GM19372 (cell line): ENCODE measurements at regions not wholly inside any gene's neighbourhood (a gene's known extent, or its start where the extent isn't known, plus 50 kb on each side); places are given as distances from the start of the nearest gene placed in this dataset.

Experiments
- ATAC-seq: cut with Tn5 transposase; IDR thresholded peaks from one replicate; pipeline ENCODE4 v1.9.1; 2021; ENCODE audit warnings: mild to moderate bottlenecking, low read depth, moderate library complexity; ENCODE audit not compliant: unreplicated experiment

DNA sequence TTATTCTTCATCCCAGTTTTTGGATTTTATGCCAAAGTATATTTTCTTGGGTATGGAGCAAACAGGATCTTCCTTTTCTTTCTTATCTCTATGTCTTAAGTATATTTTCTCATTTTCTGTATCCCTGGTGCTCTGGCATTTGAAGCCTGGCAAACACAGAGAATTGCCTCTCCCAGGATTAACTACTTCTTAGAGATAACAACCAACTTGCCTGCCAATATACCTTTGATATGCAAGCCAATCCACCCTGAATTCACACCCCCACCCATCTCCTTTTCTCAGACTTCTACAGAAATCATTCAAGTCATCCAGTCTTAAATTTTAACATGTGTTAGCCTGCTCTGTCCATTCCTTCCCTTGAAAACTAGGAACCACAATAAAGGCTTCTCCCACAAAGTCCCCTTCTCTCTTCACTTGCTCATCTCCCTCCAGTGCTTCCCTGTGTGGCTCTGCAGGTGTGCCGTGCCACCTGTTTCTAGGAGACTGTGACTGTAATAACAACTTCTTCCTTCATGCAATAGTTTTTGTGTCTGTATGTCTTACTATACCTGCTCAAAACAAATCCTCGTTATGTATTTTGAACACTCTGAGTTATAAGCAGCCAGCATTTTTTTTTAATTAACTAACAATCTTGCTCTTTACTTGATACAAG, 649.7 kb upstream of the RIOK2 start:
- no peak for ATAC-seq

DNA sequence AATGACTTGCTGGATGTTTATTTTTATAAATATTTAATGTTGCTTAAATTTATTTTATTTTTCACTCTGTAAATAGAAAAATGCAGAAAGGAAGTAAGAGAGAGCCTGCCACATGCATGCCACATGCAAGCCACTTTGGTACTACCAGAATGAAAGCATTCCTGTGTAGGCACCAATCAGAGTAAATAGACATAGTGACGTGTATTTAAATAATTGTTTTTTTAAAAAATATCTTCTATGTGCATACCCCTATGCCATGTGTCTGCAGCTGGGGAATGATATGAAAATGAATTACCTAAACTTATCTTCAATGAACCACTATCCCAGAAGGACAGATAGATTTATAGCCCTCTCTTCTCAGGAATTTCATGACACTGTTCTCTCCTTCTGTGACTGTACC, 651.5 kb upstream of the RIOK2 start:
- ATAC-seq, result no peak

DNA sequence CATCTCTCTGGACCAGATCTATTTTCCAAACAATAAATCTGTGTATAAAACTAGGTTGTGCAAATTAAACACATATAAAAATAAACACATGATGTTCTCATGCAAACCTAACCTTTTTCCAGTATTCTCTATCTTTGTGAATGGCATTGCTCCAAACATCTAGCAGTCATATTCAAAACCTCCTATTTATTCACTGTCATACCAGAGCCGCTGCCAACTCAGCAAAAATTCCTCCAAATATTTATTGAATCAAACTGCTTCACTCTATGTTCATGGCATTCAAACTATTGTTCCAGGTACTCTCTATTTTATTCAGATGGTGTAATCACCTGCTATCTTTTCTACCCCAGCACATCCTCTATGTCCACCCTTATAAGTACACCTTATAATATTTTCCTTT, 652.1 kb upstream of the RIOK2 start:
- no peak for ATAC-seq

DNA sequence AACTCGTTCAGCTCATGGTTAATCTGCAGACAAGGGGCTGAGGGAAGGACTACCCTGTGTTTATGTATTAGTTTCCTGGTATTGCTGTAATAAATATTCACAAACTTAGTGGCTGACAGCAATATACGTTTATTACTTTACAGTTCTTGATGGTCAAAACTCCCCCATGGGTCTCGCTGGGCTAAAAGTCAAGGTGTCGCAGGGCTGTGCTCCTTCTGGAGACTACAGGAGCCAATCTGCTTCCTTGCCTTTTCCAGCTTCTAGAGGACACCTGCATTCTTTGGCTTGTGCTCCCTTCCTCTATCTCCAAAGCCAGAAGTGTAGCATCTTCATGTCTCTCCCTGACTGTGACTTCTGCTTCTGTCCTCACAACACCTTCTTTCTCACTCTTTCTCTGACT, 653.8 kb upstream of the RIOK2 start:
- ATAC-seq, result no peak

DNA sequence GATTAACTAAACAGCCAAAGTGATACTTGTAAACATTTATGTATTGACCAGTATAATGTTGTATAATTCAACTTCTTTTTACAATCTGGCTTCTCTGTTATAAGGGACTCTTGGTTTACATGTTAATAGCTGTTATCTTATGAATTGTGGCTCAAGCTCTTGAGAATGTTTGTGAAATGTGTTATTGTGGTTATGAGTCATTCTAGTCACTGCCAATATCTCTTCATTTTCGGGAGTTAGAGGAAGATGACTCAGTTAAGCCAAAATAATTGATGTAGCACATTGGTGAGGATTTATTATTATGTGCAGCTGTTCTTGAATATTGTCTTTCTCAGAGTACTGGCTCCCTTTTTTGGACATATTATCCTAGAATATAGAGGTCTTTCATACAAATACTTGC, 655.2 kb upstream of the RIOK2 start:
- ATAC-seq, result peak; percentile 78

DNA sequence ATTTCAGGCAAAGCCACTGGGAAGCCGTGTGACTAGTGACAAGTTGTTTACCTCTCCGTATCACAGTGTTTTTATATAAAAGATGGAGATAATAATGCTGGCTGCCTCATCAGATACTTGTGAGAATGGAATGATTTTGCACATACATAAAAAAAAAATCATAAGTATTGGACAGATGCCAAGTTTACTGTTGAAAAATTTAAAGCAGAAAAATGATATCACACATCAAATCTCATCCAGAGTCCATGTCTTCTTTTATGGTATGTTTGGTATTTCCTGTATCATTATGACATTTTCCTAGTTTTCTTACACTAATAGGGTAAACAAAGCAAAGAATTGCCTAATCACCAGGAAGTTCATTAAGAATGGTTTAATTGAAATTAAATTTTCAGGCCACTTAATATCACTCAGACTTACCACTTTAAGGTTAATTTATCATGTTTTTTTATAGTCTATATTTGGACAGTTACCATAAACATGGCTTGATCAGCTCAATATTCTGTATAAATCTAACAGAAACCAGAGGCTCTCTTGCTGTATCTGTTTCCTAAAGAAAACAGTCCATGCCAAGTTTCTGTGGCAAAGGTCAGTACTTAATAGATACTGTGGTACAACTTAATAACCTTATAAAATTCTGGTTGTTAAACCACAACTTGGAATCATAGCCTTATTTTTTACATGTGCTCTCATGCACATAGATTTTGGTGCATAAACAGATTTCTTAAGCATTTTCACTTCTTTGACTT, 656.5 kb upstream of the RIOK2 start:
- no peak for ATAC-seq

DNA sequence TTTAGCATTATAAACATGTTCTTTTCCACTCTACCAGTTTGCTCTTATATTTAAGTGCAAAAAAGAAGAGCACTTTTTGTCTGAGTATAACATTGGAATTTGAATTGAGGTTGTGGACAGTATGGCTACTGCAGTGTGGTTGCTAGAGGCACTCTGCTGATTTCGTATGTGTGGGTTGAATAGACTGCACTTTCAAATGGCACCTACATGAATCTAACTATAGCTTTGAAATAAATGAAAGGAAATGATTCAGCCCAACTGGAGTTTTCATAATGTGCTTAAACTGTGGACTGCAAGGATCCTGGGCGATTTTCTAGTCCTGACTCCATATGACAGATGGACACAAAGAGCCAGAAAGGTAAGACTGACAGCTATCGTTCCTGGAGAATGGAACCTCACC, 657.6 kb upstream of the RIOK2 start:
- no peak for ATAC-seq

DNA sequence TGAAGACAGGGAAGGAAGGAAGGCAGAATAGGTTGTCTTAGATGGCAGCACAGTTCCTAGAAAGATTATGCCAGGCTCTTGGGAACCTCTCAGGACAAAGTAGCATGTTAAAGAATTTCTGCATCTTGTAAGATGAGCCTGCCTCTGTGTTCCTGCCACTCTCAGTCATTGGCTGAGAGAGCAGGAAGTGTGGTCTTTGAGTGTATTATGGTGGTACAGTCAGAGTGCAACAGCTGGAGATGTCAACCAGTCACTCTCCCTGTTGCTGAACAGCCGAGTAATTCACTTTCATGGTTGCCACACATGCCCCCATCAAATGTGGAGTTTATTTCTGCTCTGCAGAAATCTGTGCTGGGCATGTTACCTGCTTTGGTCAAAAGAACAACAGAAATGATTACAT, 659.6 kb upstream of the RIOK2 start:
- no peak for ATAC-seq

DNA sequence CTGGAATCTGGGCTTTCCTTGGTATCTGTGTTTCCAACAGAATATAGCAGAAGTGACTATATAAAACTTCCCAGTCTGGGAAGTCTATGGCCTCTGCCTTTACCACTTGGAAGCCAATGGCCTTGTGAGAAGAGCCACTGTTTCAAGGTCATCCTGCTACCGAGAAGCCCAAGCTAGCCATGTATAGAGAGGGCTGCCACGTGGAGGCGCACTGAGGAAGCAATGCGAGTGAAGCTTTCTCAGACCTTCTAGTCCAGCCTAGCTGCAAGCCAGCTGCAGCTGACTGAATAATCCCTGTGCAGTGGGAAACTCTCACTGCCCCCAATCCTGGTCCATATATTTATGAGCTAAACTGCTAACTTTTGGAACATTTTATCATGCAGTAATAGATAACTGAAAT, 661.8 kb upstream of the RIOK2 start:
- no peak for ATAC-seq

DNA sequence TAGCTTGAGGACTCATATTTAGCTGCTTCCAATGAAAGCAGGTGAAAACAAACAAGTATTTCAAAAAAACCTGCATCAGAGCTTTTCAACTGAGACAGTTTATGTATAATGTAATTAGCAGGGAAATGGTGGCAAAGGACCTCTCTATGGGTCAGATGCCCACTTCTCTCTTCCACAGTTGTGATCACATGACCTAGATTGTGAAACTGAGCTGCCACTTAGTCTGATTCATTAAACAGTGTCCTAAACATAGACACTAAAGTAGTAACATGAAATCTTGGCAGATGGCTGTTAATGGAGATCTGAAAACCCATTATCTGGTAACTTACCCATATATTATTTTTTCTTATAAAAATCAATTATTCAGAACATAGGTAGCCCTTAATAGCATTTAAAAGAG, 663.6 kb upstream of the RIOK2 start:
- no peak for ATAC-seq

DNA sequence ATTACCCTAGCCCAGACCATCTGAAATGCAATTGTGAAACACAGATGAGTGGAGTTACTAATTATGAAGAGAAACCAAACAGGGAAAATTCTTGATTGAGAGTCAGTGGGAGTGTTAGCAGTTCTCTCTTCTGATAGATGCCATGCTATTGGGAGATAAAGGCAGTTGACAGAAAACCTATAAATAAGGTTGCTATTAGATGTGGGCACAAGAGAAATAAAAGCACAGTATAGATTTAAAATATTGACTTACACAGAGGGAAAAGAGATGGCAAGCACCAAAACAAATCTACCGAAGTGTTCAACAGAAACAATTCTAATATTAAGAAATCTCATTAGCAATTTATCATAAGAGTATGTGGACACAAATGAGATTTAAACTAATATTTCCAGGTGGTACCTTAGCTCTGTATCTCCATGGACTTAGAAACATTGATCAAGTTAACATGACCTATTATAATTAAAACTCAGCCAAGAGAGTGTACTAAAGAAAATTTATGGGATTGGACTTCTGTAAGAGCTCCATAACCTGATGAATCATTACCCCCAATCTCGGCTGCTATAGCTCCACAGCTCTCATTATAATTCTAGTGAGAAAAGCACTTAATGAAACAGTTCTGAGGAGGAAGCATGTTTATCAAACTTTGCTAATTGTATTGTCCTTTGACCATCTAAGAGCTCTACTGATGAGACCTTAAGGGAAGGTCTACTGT, 665.0 kb upstream of the RIOK2 start:
- ATAC-seq, result no peak

DNA sequence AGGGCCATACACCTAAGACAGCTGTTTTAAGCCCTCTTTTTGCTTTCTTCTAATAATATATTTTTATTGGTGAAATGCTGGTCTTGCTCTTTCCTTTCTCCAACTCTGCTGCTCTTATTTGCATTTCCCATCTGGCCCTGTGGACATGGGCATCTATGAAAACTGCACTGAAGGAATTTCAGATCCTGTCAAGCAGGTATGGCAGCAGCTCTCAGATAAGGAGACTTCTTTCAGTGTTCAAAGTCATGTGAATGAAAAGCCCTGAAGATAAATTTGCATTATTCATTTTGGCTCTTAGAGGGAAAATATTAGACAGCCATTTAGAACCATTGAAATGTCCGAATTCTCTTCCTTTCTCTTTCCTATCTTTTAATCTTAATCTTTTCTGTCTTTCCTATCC, 668.0 kb upstream of the RIOK2 start:
- no peak for ATAC-seq

DNA sequence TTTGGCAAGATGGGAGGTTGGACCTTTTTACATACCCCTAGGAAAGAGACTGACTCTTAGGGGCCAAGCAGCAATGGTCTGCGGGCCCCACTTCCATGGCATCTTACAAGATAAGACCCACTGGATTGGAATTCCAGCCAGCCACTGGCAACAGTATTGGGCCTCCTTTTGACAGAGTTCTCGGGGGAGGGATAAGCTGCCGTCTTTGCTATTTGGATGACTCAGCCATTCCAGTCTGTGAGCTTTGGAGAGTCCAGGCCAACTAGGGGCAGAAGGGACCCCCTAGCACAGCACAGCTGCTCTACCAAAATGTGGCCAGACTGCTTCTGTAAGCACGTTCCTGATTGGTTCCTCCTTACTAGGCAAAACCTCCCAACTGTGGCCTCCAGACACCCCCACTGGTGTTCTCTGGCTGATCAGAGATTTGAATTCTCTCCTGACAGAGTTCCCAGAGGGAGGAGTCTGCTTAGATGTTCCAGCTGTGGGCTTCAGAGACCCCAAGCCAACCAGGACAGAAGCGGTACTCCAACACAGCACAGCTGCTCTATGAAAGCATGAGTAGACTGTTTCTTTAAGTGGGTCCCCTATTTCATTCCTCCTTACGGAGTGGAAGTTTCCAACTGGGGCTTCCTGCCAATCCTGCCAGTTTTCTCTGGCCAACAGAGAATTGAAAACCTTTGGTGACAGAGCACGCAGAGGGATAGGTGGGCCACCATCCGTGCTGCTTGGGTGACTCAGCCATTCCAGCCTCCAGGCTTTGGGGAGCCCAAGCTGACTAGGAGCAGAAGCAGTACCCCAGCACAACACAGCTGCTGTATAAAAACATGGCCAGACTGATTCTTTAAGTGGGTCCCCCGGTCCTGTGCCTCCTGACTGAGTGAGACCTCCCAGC, 672.1 kb upstream of the RIOK2 start:
- no peak for ATAC-seq

DNA sequence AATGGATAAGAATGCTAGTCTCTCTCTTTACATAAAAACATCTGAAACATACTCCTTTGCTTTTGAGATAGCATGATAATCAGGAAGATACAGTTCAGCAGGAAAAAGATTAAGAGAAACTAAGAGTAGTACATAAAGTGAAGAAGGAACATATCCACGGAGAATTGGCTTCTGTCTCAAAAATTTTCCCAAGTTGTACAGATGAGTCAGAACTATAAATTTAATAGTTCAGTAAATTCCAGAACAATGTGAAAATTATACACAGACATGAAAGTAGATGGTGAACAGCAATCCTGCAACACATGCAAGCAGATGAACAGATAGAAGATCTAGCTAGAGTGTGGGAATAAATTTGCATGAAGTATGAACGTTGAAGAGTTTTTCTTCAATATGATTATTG, 691.4 kb upstream of the RIOK2 start:
- no peak for ATAC-seq

DNA sequence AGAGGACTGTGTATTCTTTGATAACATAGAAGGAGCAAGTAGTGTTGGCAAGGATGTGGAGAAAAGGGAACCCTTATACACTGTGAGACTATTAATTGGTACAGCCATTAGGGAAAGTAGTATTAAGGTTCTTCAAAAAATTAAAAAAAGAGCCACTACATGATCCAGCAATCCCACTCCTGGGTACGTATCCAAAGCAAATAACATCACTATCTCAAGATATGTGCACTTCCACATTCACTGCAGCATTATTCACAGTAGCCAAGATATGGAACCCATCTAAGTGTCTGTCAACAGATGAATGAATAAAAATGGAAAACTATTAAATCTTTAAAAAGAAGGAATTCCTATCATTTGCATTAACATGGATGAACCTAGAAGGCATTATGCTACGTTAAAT, 693.2 kb upstream of the RIOK2 start:
- ATAC-seq, result no peak

DNA sequence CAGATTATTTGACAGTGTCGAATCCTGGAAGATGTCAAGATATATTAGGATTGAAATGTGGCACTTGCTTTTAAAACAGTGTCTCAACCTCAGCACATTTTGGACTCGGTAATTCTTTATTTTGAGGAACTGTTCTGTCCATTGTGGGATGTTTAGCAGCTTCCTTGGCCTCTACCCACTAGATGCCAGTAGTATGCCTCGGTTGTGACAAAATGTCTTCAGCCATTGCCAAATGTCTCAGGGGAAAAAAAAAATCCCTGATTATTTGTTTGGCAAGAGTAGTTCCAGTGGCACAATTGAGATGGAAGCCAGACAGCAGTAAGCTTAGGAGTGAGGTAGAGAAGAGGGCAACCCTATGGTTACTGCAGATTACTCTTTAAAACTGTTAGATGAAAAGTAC, 694.5 kb upstream of the RIOK2 start:
- no peak for ATAC-seq

DNA sequence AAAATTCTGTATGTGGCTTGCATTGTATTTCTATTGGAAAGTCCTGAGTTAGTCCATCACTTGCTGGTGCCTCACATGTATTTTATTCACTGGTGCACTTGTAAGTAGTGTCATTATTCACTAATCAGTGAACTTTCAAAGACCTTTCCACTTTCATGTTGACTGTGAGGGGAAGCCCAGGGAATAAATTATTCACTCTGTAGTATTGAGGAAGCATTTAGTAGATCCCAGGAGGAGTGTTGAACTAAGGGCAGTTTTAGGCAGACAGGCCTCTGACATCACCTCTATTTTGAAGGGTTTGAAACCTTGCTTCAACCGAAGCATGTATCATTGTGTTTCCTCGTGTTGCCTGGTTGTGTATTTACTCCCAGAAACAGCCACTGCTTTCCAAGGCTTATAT, 705.4 kb upstream of the RIOK2 start:
- peak; percentile 82 for ATAC-seq

DNA sequence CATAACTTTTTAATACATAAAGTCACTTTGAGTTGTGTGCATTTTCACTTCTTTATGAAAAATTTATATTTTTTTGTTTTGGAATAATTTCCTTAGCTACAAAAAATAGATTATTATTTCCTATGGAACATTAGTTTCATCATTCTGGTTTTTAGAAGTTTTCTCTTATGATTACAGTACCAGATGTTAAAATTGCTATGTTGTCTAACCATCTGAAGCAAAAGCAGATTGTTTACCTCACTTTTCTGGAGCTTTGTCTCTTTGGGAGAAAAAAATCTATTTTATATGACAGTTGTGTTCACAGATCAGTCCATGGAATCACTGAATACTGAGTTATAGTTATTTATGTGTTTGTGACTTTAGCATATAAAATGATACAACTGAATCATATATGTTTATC, 708.9 kb upstream of the RIOK2 start:
- ATAC-seq, result no peak

DNA sequence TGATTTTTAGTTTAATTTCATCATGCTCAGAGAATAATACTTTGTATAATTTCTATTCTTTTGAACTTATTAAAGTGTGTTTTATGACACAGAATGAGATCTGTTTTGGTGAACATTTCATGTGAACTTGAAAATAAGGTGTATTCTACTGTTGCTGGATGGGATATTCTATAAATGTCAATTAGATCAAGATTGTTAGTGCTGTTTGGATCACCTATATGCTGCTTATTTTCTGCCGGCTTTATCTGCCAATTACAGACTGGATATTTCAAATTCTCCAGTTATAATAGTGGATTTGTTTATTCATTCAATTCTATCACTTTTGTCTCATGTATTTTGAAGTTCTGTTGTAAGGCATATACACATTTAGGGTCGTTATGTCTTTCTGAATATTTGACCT, 720.7 kb upstream of the RIOK2 start:
- no peak for ATAC-seq

DNA sequence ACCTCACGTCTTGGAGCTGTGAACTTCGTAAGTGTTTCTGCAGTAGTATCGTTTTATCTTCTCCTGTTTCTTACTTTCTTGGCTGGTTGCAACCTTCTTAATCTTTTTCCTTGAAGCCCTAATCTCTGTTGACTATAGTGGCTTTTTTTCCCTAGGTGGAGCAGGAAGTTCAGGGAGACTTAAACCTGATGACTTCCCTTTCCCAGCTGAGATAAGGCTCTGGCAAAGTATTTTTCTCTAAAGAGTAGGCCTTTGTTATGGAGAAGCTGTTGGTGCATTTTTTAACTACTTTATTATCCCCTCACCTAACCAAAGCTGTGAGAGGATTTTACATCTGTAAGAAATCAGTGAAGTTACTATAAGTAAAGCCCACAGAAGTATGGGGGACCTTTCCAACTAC, 723.1 kb upstream of the RIOK2 start:
- no peak for ATAC-seq
